ENCODE measurements at regions not wholly inside any gene's neighbourhood (a gene's known extent, or its start where the extent isn't known, plus 50 kb on each side); places are given as distances from the start of the nearest gene placed in this dataset.
"Not testable (repeated sequence)": the region's sequence is repeated elsewhere in the genome, so short reads cannot be mapped to it uniquely, and the experiment has no call there.

DNA sequence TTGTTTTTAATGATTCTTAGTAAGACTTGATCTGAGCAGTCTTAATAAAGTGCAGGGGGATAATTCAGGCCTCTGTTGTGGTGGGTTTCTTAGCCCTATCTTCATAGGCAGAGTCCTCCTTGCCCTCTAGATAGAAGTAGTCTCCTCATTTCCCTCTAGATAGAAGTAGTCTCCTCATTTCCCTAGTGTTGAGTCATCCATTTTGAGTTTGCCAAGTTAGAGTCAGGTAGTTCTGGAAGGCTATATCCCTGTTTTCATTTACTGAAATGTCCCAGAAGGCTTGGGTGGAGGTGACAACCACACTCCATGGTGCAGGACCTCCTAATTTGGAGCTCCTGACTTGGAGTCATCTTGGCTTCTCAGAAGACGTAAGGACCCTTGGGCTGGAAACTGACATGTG lies 384.6 kb downstream of the MLLT3 start:
- Histone ChIP-seq H3K27ac (ENCODE audit: low read depth, low read length, poor library complexity, severe bottlenecking) (no peak overlapping the region), H4K20me1 (ENCODE audit: insufficient read depth, low read length) (no peaks in the 10 kb centered on the region), H3K36me3 (ENCODE audit: insufficient read depth, low read length) (no peaks in the 10 kb centered on the region), H3K9me2 (ENCODE audit: insufficient read depth, low read length) (no peaks in the 10 kb centered on the region), H3K9me3 (ENCODE audit: low read length) (no peaks in the 10 kb centered on the region), H3K4me3 (ENCODE audit: low read depth, low read length, poor library complexity, severe bottlenecking) (no peak overlapping the region), H3K4me2 (ENCODE audit: low read length) (no peak overlapping the region), H3K4me1 (ENCODE audit: insufficient read depth, low read length, poor library complexity, severe bottlenecking) (peaks cover 18% of the 10 kb centered on the region), H2AFZ (ENCODE audit: low read length) (no peak overlapping the region), H3K79me2 (ENCODE audit: insufficient read depth, low read depth, low read length) (no peaks in the 10 kb centered on the region)
- ChIA-PET CTCF (ENCODE audit: unreplicated experiment) (no interaction called here), POLR2A (interaction anchor here (1.2 kb wide), 1 partner anchor 18 kb away, joined by 3 read pairs; no protein-coding TSS in a partner anchor)
- intact Hi-C loops (cut with micrococcal nuclease; ENCODE audit: unreplicated experiment): no loop called here
- BruUV-seq (replicated peaks): no TSS peak
- no peak for DNase-seq (ENCODE audit: low spot score)
- TF ChIP-seq, protein P1, sequence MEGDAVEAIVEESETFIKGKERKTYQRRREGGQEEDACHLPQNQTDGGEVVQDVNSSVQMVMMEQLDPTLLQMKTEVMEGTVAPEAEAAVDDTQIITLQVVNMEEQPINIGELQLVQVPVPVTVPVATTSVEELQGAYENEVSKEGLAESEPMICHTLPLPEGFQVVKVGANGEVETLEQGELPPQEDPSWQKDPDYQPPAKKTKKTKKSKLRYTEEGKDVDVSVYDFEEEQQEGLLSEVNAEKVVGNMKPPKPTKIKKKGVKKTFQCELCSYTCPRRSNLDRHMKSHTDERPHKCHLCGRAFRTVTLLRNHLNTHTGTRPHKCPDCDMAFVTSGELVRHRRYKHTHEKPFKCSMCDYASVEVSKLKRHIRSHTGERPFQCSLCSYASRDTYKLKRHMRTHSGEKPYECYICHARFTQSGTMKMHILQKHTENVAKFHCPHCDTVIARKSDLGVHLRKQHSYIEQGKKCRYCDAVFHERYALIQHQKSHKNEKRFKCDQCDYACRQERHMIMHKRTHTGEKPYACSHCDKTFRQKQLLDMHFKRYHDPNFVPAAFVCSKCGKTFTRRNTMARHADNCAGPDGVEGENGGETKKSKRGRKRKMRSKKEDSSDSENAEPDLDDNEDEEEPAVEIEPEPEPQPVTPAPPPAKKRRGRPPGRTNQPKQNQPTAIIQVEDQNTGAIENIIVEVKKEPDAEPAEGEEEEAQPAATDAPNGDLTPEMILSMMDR (conservative IDR thresholded peaks at IDR 0.05; ENCODE audit: low read length): no peak
- TF ChIP-seq EZH2phosphoT487 (IDR thresholded peaks at IDR 0.05; ENCODE audit: borderline replicate concordance, low read depth, low read length): no peak

DNA sequence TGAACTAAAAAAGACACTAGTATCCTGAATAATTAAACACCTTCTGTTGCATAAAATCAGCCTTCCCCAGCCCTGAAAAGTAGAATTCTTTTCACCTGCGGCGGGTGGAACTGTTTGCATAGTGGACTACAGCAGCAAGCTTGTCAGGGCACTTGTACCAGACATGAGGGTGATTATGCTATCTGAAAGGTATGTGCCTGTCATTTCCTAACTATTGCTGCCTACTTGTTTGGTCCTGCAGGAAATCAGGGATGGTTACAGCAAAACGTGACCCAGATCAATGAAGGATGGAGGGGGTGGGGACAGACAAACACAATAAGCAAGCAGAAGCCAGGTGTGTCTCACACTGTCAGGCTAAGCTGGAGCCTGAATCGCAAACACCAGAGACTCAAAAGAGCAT lies 385.6 kb downstream of the MLLT3 start:
- ChIA-PET POLR2A (interaction anchor here (1.2 kb wide), 1 partner anchor 17 kb away, joined by 3 read pairs; no protein-coding TSS in a partner anchor), CTCF (ENCODE audit: unreplicated experiment) (no interaction called here)
- intact Hi-C loops (cut with micrococcal nuclease; ENCODE audit: unreplicated experiment): no loop called here
- H3K27ac ChIP-seq (ENCODE audit: low read depth, low read length, poor library complexity, severe bottlenecking): no peak overlapping the region
- BruUV-seq (replicated peaks): no TSS peak
- H3K4me2 ChIP-seq (ENCODE audit: low read length): no peak overlapping the region
- no peak for TF ChIP-seq EZH2phosphoT487 (IDR thresholded peaks at IDR 0.05; ENCODE audit: borderline replicate concordance, low read depth, low read length)
- TF ChIP-seq, protein P1 (conservative IDR thresholded peaks at IDR 0.05; ENCODE audit: low read length): no peak
- no peaks in the 10 kb centered on the region for H3K9me2 ChIP-seq (ENCODE audit: insufficient read depth, low read length)
- H4K20me1 ChIP-seq (ENCODE audit: insufficient read depth, low read length): no peaks in the 10 kb centered on the region
- H3K36me3 ChIP-seq (ENCODE audit: insufficient read depth, low read length): no peaks in the 10 kb centered on the region
- no peaks in the 10 kb centered on the region for H3K9me3 ChIP-seq (ENCODE audit: low read length)
- H2AFZ ChIP-seq (ENCODE audit: low read length): no peak overlapping the region
- H3K79me2 ChIP-seq (ENCODE audit: insufficient read depth, low read depth, low read length): no peaks in the 10 kb centered on the region
- no peak for DNase-seq (ENCODE audit: low spot score)
- H3K4me3 ChIP-seq (ENCODE audit: low read depth, low read length, poor library complexity, severe bottlenecking): no peak overlapping the region
- peaks cover 8% of the 10 kb centered on the region for H3K4me1 ChIP-seq (ENCODE audit: insufficient read depth, low read length, poor library complexity, severe bottlenecking)

DNA sequence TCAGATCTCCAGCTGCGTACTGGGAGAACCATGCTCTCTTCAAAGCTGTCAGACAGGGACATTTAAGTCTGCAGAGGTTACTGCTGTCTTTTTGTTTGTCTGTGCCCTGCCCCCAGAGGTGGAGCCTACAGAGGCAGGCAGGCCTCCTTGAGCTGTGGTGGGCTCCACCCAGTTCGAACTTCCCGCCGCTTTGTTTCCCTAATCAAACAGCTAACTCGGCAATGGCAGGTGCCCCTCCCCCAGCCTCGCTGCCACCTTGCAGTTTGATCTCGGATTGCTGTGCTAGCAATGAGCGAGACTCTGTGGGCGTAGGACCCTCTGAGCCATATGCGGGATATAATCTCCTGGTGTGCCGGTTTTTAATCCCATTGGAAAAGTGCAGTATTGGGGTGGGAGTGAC lies 387.1 kb downstream of the MLLT3 start:
- H3K27ac ChIP-seq (ENCODE audit: low read depth, low read length, poor library complexity, severe bottlenecking); CTCF ChIA-PET (ENCODE audit: unreplicated experiment); H3K9me3 ChIP-seq (ENCODE audit: low read length); H3K4me1 ChIP-seq (ENCODE audit: insufficient read depth, low read length, poor library complexity, severe bottlenecking); H3K4me3 ChIP-seq (ENCODE audit: low read depth, low read length, poor library complexity, severe bottlenecking); DNase-seq (ENCODE audit: low spot score); H3K36me3 ChIP-seq (ENCODE audit: insufficient read depth, low read length); H2AFZ ChIP-seq (ENCODE audit: low read length); BruUV-seq (replicated peaks); H3K9me2 ChIP-seq (ENCODE audit: insufficient read depth, low read length); H3K79me2 ChIP-seq (ENCODE audit: insufficient read depth, low read depth, low read length); H3K4me2 ChIP-seq (ENCODE audit: low read length); POLR2A ChIA-PET; H4K20me1 ChIP-seq (ENCODE audit: insufficient read depth, low read length); intact Hi-C loops (cut with micrococcal nuclease; ENCODE audit: unreplicated experiment): not testable (repeated sequence)

Data from OCI-LY7 (cell line).